Erythroblast (primary cell): ENCODE measurements at regions not wholly inside any gene's neighbourhood (a gene's known extent, or its start where the extent isn't known, plus 50 kb on each side); places are given as distances from the start of the nearest gene placed in this dataset.

Experiments
- GATA1 ChIP-seq: IDR thresholded peaks from 2 replicates; pipeline ENCODE4 v1.6.1; 2011; ENCODE audit warnings: low read depth, mild to moderate bottlenecking, control low read depth, low read length, moderate library complexity
- POLR2A ChIP-seq: IDR thresholded peaks from 2 replicates; pipeline ENCODE4 v1.6.1; 2011; ENCODE audit warnings: mild to moderate bottlenecking, low read length

- TF ChIP-seq POLR2A: no peak
- no peak for TF ChIP-seq GATA1
These were observed 186.5 kb downstream of the LPIN1 start for GRCh38 chr2:11932962-11933361.
